HG02885 (cell line): ENCODE measurements at regions not wholly inside any gene's neighbourhood (a gene's known extent, or its start where the extent isn't known, plus 50 kb on each side); places are given as distances from the start of the nearest gene placed in this dataset.
"Not testable (repeated sequence)": the region's sequence is repeated elsewhere in the genome, so short reads cannot be mapped to it uniquely, and the experiment has no call there.

Experiments
- ATAC-seq: cut with Tn5 transposase; IDR thresholded peaks from one replicate; pipeline ENCODE4 v1.9.1; 2021; ENCODE audit warnings: mild to moderate bottlenecking; ENCODE audit not compliant: unreplicated experiment, poor library complexity

GRCh38 chr2:154577390-154577789 is 121.1 kb upstream of the KCNJ3 start:
- ATAC-seq = no peak

- ATAC-seq = no peak
Measured at GRCh38 chr2:154580767-154581166, 117.7 kb upstream of the KCNJ3 start.

- ATAC-seq = not testable (repeated sequence)
Measured at GRCh38 chr2:154582694-154583093, 115.8 kb upstream of the KCNJ3 start.

GRCh38 chr2:154583274-154583673 is 115.2 kb upstream of the KCNJ3 start:
- not testable (repeated sequence) for ATAC-seq

GRCh38 chr2:154587739-154588138 is 110.8 kb upstream of the KCNJ3 start:
- ATAC-seq = no peak

- no peak for ATAC-seq
Measured at GRCh38 chr2:154588838-154589237, 109.7 kb upstream of the KCNJ3 start.

- ATAC-seq = no peak
Measured at GRCh38 chr2:154589514-154589913, 109.0 kb upstream of the KCNJ3 start.

GRCh38 chr2:154591294-154591820 is 107.1 kb upstream of the KCNJ3 start:
- ATAC-seq = no peak

GRCh38 chr2:154599189-154599588 is 99.3 kb upstream of the KCNJ3 start:
- no peak for ATAC-seq

GRCh38 chr2:154600927-154601494 is 97.5 kb upstream of the KCNJ3 start:
- ATAC-seq = no peak

GRCh38 chr2:154603682-154604081 is 94.8 kb upstream of the KCNJ3 start:
- no peak for ATAC-seq

GRCh38 chr2:154608438-154608837 is 90.1 kb upstream of the KCNJ3 start:
- ATAC-seq = no peak

- ATAC-seq = no peak
Measured at GRCh38 chr2:154614906-154615305, 83.6 kb upstream of the KCNJ3 start.

GRCh38 chr2:154616659-154617058 is 81.8 kb upstream of the KCNJ3 start:
- no peak for ATAC-seq

- ATAC-seq = no peak
Measured at GRCh38 chr2:154620471-154620870, 78.0 kb upstream of the KCNJ3 start.

- peak; percentile 76 for ATAC-seq
Measured at GRCh38 chr2:154623819-154624218, 74.7 kb upstream of the KCNJ3 start.

GRCh38 chr2:154637456-154637855 is 61.0 kb upstream of the KCNJ3 start:
- ATAC-seq = no peak

- no peak for ATAC-seq
Measured at GRCh38 chr2:154638783-154639182, 59.7 kb upstream of the KCNJ3 start.

- no peak for ATAC-seq
Measured at GRCh38 chr2:154640000-154640399, 58.5 kb upstream of the KCNJ3 start.
